ENCODE measurements at regions not wholly inside any gene's neighbourhood (a gene's known extent, or its start where the extent isn't known, plus 50 kb on each side); places are given as distances from the start of the nearest gene placed in this dataset.

DNA sequence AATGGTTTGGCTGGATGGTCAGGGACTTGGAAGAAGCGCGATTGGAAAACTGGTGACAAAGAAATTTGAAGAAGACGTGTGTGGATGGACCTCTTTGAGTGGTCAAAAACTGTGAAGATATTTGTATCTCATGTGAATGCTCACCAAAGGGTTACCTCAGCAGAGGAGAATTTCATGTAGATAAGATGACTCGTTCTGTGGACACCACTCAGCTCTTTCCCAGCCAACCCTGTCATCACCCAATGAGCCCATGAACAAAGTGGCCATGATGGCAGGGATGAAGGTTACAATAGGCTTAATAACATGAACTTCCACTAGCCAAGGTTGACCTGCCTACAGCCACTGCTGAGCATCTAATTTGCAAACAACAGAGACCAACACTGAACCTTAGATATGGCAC, 248.3 kb downstream of the KCNE4 start:
- WGBS, 2 experiments (ENCODE audit: extremely low coverage in 1 of 2, insufficient coverage in 1 of 2, insufficient read length in 1 of 2, insufficient replicate concordance in 2 of 2, low coverage in 1 of 2, low lambda C conversion rate in 2 of 2, missing lambda C conversion rate in 1 of 2): 92% methylated on average over 4 of the region's 4 CpGs; no CpG with 5 or more reads in 1 of the 2 experiments
- TF ChIP-seq SAP30 (IDR thresholded peaks at IDR 0.05; ENCODE audit: insufficient read depth, insufficient replicate concordance, low read length) (no peak), BRCA1 (IDR thresholded peaks at IDR 0.05; ENCODE audit: low read depth, low read length) (no peak), JUN (IDR thresholded peaks at IDR 0.05; ENCODE audit: low read depth, low read length) (no peak), CREB1 (IDR thresholded peaks at IDR 0.05) (no peak), GTF2F1 (IDR thresholded peaks at IDR 0.05; ENCODE audit: borderline replicate concordance, low read depth, low read length) (no peak), SIX5 (IDR thresholded peaks at IDR 0.05; ENCODE audit: low read depth, low read length) (no peak), CEBPB (IDR thresholded peaks at IDR 0.05; ENCODE audit: low read depth, low read length) (no peak), RBBP5 (IDR thresholded peaks at IDR 0.05; ENCODE audit: borderline replicate concordance, low read depth, low read length) (no peak), RAD21 (IDR thresholded peaks at IDR 0.05 in 1 of 2, conservative IDR thresholded peaks at IDR 0.05 in 1 of 2; ENCODE audit: low read depth in 2 of 2, low read length in 2 of 2) (no peak), POLR2A (IDR thresholded peaks at IDR 0.05; ENCODE audit: control extremely low read depth in 1 of 2, low read depth in 2 of 2, low read length in 2 of 2) (no peak)
- TF ChIP-seq, protein P1, sequence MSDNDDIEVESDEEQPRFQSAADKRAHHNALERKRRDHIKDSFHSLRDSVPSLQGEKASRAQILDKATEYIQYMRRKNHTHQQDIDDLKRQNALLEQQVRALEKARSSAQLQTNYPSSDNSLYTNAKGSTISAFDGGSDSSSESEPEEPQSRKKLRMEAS (IDR thresholded peaks at IDR 0.05): no peak
- ChIA-PET CTCF (ENCODE audit: partially characterized antibody) (no interaction called here), POLR2A (ENCODE audit: partially characterized antibody) (no interaction called here)
- no peak overlapping the region for H2AK5ac ChIP-seq (ENCODE audit: low read depth, low read length)
- H3K23ac ChIP-seq (ENCODE audit: insufficient read length): no peak overlapping the region
- no peak overlapping the region for H3K4ac ChIP-seq (replicated peaks; ENCODE audit: insufficient read length, low read depth, low read length)
- H3K4me1 ChIP-seq (replicated peaks in 1 of 4; ENCODE audit: control insufficient read depth in 3 of 4, insufficient read depth in 4 of 4, low read length in 3 of 4): no peaks in the 10 kb centered on the region
- H2BK20ac ChIP-seq (ENCODE audit: low read length): no peak overlapping the region
- H4K91ac ChIP-seq (replicated peaks; ENCODE audit: insufficient read length, low read length): no peak overlapping the region
- H4K5ac ChIP-seq (ENCODE audit: insufficient read length, low read depth, low read length): no peak overlapping the region
- H3K27ac ChIP-seq (ENCODE audit: low read depth, low read length): no peak overlapping the region
- no peak overlapping the region for H2BK5ac ChIP-seq (ENCODE audit: low read depth, low read length)
- FAIRE-seq (no peak), DNase-seq (ENCODE audit: low read depth in 1 of 2, low spot score in 2 of 2) (no peak)
- H3K18ac ChIP-seq (ENCODE audit: extremely low read depth, low read length): no peak overlapping the region
- no peaks in the 10 kb centered on the region for H3K27me3 ChIP-seq (replicated peaks in 1 of 4; ENCODE audit: control insufficient read depth in 3 of 4, extremely low read depth in 1 of 4, insufficient read depth in 3 of 4, low read length in 3 of 4)
- H3K4me2 ChIP-seq (ENCODE audit: insufficient read depth in 1 of 2, low read depth in 2 of 2, low read length in 2 of 2): no peak overlapping the region
- no peaks in the 10 kb centered on the region for H3K79me2 ChIP-seq (ENCODE audit: control insufficient read depth in 1 of 2, insufficient read depth in 2 of 2, low read length in 2 of 2)
- no peak overlapping the region for H2BK15ac ChIP-seq (ENCODE audit: low read length)
- no peaks in the 10 kb centered on the region for H3K79me1 ChIP-seq (ENCODE audit: low read depth, low read length)
- H2BK120ac ChIP-seq (replicated peaks; ENCODE audit: low read depth, low read length): no peak overlapping the region
- H2AFZ ChIP-seq (ENCODE audit: low read length): no peak overlapping the region
- no peak overlapping the region for H3K9ac ChIP-seq (replicated peaks in 1 of 4; ENCODE audit: extremely low read depth in 1 of 4, low read depth in 3 of 4, low read length in 3 of 4)
- no peak overlapping the region for H3K4me3 ChIP-seq (ENCODE audit: extremely low read depth in 1 of 4, insufficient read depth in 2 of 4, low read depth in 3 of 4, low read length in 4 of 4)
- no peak overlapping the region for H4K8ac ChIP-seq (ENCODE audit: extremely low read depth, insufficient read depth, low read length)
- H3K23me2 ChIP-seq (ENCODE audit: low read depth, low read length): no peaks in the 10 kb centered on the region
- no peaks in the 10 kb centered on the region for H3K36me3 ChIP-seq (ENCODE audit: control insufficient read depth in 2 of 4, insufficient read depth in 4 of 4, low read length in 3 of 4)
- H3K9me3 ChIP-seq (ENCODE audit: insufficient read depth in 2 of 2, low read depth in 1 of 2, low read length in 1 of 2): no peaks in the 10 kb centered on the region
- no peak overlapping the region for H3K14ac ChIP-seq (ENCODE audit: insufficient read length)
- H3K56ac ChIP-seq (replicated peaks; ENCODE audit: insufficient read length, low read depth, low read length): no peak overlapping the region
- no peak overlapping the region for H2BK12ac ChIP-seq (ENCODE audit: low read depth, low read length)
- H4K20me1 ChIP-seq (replicated peaks in 1 of 2; ENCODE audit: control insufficient read depth in 1 of 2, insufficient read depth in 2 of 2, low read length in 2 of 2): no peaks in the 10 kb centered on the region

All from H1 (cell line).